HT1080 (cell line): ENCODE measurements at regions not wholly inside any gene's neighbourhood (a gene's known extent, or its start where the extent isn't known, plus 50 kb on each side); places are given as distances from the start of the nearest gene placed in this dataset.
A peak's percentile ranks its signal among the peaks of the same experiment; 100 is the strongest.
"Not testable (repeated sequence)": the region's sequence is repeated elsewhere in the genome, so short reads cannot be mapped to it uniquely, and the experiment has no call there.

ENCODE experiments used
- DNase-seq: peaks from one replicate; pipeline ENCODE4 v3.0.0-alpha.2; 2015; ENCODE audit warnings: low read depth

GRCh38 chr16:85521552-85522307 lies 91.4 kb upstream of the GSE1 start:
- no peak for DNase-seq

DNA sequence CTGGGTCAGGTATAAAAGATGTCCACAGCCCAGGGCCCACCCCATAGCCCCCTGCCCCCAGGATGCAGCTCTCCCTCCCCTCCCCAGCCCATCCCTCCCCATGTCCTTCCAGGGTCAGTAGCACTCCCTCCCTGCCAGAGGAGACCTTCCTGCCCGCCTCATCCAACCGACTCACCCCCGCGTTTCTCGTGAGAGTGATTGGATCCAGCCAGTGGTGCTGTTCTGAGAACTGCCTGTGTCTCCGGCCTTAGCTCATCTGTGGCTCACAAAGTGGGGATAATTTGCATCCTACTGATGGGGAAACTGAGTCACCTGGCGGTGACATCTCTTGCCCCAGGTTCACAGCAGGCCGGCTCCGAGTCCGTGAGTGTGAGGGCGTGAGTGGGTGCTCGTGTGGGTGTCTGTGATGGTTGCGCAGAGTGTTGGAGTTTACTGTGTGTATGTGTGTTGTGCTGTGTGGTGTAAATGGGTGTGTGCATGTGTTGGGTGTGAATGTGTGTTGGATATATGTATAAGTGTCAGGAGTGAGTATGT lies 90.7 kb upstream of the GSE1 start:
- DNase-seq, result no peak

GRCh38 chr16:85522842-85523601 lies 90.1 kb upstream of the GSE1 start:
- peak; percentile 55 for DNase-seq

DNA sequence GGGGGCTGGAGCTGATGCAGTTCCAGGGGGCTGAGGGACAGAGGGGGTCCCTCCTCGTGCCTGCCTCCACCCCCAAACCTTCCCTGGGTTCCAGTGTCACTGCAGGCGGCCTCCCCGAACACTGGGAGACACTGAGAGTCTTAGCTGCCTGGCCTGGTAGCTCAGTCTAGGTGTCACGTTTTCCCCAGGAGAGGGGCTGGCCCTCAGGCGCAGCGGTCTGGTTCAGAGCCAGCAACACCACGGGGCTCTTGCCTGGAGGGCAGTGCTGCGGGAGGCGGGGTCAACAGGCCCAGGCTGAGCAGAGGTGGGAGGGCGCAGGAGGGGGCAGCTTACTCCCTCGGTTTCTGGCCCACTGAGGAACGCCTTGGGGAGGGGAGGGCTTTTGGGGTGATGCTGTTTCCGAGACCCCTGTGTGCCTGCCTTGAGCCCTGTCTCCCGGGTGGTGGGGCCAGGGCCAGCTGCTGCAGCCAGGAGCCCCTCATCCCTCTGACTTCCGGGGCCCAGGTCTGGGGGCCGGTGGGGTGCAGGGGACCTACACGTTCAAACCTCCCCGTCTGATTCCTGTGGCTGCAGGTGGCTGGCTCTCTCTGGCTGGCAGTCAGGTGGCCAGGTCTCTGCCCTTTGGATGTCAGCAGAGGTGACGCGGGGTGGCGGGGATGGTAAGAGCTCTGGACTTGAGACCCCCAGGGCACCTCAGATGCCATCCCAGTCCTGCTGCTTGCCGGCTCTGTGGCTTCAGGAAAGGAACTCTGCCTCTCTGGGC lies 89.3 kb upstream of the GSE1 start:
- peak; percentile 54 for DNase-seq

DNA sequence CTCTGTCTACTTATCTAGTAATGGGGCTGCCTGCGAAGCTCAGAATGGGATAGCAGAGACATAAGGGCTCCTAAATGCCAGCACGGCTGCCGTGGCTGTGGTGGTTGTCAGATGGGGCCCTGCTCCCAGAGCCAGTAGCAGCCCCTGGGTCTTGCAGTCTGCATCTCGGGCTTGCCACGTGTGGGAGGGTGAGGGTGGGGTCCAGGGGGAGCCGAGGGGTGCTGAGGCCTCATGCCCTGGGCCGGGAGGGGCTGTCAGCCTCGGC lies 88.8 kb upstream of the GSE1 start:
- no peak for DNase-seq

- DNase-seq, result peak; percentile 11
These were observed 88.3 kb upstream of the GSE1 start for GRCh38 chr16:85524630-85525419.

DNA sequence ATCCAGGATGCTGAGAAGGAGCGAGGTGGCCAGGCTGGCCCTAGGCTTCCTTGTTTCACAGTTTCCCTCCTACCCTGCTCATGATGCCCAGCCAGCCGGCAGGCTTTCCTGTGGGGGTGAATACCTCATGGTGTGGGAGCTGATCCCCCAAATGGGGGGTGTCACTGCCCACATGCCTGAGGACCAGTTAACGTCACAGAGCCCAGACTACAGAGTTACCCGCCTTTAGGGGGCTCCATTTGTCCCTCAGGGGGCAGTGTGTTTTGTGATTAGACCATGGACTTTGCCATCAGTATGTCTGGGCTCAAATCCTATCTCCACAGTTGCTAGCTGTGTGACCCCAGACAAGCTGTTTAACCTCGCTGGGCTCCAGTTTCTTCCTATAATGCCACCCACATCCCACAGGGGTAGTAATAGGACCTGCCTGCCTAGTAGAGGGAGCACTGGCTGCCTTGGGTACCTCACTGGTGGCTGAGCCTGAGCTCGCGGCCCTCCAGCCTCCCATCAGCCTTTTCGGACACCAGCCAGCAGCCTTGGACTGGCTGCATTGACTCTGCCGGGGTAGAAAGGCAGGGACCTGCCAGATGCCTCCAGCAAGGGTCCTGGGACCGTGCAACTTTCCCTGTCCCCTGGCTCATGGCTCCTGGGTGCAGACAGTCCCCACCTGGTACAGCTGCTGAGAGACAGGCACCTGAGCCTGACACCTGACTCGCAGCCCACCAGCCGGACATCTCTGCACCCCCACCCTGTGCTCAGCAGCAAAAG lies 87.5 kb upstream of the GSE1 start:
- no peak for DNase-seq

DNA sequence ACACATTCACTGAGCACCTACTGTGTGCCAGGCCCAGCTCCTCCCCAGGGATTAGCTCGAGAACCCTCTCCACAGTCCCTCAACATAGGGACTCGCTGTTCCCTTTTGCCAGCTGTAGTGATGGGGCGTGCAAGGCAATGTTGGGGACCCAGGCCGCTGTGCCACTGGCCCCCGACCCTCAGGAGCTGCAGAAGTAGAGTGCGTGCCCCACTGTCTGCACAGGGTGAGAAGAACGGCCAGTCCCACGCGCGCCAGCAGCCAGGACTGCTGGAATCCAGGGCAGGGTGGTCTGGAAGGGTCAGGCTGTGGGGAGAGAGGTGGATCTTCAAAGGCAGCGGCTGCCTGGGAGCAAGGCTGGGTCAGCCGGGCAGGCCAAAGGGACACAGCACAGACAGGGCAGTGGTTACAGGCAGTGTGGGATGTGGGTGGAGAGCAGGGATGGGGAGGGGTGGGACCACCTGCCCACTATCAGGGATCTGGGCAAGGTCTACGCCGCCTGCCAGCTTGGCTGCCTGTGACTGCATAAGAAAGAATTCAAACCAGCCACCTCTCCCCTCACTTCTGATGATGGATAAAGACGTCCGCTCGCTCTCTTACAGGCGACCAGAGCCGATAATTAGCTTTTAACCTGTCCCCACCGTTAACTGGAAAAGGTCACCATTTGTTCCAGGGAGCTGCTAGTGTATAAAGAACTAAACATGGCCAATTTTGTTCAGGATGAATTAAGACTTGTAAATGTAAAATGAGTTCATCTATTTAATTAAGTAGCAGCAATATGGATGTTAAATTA lies 86.7 kb upstream of the GSE1 start:
- no peak for DNase-seq

- DNase-seq, result no peak
These were observed 85.9 kb upstream of the GSE1 start for GRCh38 chr16:85527042-85527766.

GRCh38 chr16:85527767-85528297 lies 85.3 kb upstream of the GSE1 start:
- DNase-seq, result no peak

- DNase-seq, result no peak
These were observed 84.4 kb upstream of the GSE1 start for GRCh38 chr16:85528528-85529387.

DNA sequence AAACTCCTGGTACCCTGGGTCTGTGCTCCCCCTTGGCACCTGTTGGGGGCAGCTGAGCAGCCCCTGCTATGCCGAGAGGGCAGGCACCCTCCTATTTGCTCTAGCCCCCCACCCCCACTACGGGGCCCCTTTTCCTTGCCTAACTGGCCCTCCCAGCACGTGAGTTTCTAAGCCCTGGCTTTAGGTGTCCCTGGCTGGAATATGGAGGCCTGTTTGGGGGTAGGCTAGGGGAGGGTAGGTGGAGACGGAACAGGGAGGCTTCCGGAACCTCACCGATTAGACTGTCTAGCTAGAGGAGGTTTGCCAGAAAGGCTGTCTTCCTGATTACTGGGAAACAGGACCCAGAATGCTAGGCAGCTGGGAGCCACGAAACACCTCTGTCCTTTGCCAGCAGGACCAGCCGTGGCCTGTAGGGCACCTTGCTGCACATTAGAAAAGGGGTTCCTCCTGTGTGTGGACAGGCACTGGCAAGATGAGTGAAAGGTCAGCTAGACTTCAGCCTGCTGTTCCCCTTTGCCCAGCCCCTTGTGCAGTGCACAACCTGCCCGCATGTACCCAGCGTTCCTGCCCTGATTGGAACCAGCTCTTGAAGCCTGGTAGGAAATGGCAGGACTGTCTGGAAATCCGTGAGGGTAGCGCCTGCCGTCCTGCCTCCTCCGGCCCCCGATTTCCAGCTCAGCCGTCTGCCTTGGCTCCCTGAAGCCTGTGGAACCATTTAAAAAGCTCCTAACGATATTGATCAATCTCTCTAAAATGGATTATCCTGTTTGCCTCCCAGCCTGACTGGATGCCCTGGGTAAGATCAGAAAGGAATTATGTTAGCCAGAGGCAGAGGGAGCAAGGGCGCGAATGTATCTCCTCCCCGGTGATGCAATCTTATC lies 83.4 kb upstream of the GSE1 start:
- DNase-seq, result no peak

DNA sequence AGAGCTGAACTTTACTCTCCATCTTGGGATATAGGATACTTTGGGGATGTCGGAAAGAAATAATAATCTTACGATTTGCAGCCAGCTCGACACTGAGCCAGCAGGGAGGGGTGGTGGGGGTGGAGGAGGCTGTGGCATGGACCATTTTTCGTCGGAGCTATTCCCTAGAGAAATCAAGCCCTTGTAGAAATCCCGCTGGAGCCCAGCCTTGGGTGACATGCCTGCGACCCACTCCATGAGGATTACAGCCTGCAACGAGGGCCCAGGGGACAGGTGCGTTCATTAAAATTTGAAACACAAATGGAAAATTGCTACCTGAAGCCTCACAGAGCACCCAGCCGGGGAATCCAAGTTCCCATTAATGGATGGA lies 82.8 kb upstream of the GSE1 start:
- no peak for DNase-seq

GRCh38 chr16:85531516-85531915 lies 81.6 kb upstream of the GSE1 start:
- DNase-seq, result no peak

DNA sequence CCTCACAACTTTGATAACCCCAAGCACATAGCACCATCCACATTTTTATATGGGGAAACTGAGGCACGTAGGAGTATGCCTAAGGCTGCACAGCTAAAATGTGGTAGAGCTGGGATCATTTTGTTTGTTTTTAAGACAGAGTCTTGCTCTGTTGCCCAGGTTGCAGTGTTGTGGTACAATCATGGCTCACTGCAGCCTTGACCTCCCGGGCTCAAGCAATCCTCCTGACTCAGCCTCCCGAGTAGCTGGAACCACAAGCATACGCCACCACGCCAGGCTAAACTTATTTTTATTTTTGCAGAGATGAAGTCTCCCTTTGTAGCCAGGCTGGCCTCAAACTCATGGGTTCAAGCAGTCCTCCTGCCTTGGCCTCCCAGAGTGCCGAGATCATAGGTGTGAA lies 81.0 kb upstream of the GSE1 start:
- DNase-seq, result no peak

DNA sequence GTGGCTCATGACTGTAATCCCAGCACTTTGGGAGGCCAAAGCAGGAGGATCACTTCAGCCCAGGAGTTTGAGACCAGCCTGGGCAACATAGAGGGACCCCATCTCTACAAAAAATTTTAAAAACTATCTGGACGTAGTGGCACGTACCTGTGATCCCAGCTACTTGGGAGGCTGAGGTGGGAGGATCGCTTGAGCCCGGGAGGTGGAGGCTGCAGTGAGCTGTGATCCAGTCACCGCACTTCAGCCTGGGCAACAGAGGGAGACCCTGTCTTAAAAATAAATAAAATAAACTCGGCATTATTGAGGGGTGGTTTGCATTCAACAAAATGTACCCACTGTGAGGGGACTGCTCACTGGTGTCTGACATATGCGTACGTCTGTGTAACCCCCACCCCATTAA lies 79.5 kb upstream of the GSE1 start:
- not testable (repeated sequence) for DNase-seq
